ENCODE measurements at regions not wholly inside any gene's neighbourhood (a gene's known extent, or its start where the extent isn't known, plus 50 kb on each side); places are given as distances from the start of the nearest gene placed in this dataset.

DNA sequence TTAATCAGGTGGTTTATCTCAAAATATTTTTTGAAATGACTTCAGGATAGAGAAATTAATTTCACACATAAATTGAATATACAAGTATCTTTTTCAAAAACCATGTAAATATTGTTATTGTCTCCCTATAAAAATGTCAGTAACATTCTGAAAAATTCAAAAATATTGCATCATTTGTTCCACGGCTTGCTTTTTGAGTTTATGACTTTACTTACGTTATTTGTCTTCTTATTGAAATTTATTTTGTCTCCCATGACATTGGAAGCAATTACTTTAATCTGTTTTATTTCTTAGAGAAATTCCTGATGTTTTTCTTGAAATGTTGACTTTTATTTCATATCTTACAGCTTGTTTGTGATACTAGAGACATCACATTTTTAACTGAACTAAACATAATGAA, 56.9 kb upstream of the P2RY1 start:
- intact Hi-C loops (cut with micrococcal nuclease; ENCODE audit: unreplicated experiment) = no loop called here
- Histone ChIP-seq H2AFZ (ENCODE audit: control insufficient read depth, low read depth, low read length) (no peak overlapping the region), H3K4me2 (ENCODE audit: control insufficient read depth, insufficient read depth) (no peak overlapping the region), H3K4me1 (ENCODE audit: control insufficient read depth, insufficient read depth, low read length) (no peaks in the 10 kb centered on the region), H3K36me3 (ENCODE audit: control insufficient read depth in 2 of 2, insufficient read depth in 2 of 2, low read length in 1 of 2) (no peaks in the 10 kb centered on the region), H3K27me3 (replicated peaks in 1 of 2; ENCODE audit: control insufficient read depth in 2 of 2, insufficient read depth in 2 of 2, low read length in 1 of 2) (no peaks in the 10 kb centered on the region), H3K79me2 (ENCODE audit: control insufficient read depth, insufficient read depth, low read length) (no peaks in the 10 kb centered on the region), H3K9me3 (replicated peaks; ENCODE audit: control insufficient read depth, insufficient read depth, low read length) (no peaks in the 10 kb centered on the region; the same call in 2 of the 3 replicates), H3K27ac (ENCODE audit: control insufficient read depth, insufficient read depth) (no peak overlapping the region), H3K4me3 (no peak overlapping the region), H4K20me1 (ENCODE audit: control insufficient read depth, insufficient read depth) (no peaks in the 10 kb centered on the region), H3K9ac (ENCODE audit: control insufficient read depth, insufficient read depth, low read length) (no peak overlapping the region)
- no peak for FAIRE-seq
- SMC1A ChIA-PET (ENCODE audit: uncharacterized antibody, unreplicated experiment) = interaction anchor here (0.6 to 0.7 kb wide), 2 partner anchors 299 to 657 kb away, joined by 3 read pairs; no protein-coding TSS in a partner anchor
- no peak for ATAC-seq
- BruUV-seq (replicated peaks) = no TSS peak
- no peak for DNase-seq (ENCODE audit: low read depth, low spot score)
- CTCF ChIA-PET = no interaction called here
- 51% methylated on average over 2 of the region's 2 CpGs for WGBS (ENCODE audit: insufficient coverage, insufficient replicate concordance, low lambda C conversion rate, missing lambda C conversion rate)
- in situ Hi-C loops (cut with MboI) = no loop called here
- POLR2A ChIA-PET = no interaction called here
- RAD21 ChIA-PET (ENCODE audit: unreplicated experiment) = no interaction called here
- TF ChIP-seq, protein P1, sequence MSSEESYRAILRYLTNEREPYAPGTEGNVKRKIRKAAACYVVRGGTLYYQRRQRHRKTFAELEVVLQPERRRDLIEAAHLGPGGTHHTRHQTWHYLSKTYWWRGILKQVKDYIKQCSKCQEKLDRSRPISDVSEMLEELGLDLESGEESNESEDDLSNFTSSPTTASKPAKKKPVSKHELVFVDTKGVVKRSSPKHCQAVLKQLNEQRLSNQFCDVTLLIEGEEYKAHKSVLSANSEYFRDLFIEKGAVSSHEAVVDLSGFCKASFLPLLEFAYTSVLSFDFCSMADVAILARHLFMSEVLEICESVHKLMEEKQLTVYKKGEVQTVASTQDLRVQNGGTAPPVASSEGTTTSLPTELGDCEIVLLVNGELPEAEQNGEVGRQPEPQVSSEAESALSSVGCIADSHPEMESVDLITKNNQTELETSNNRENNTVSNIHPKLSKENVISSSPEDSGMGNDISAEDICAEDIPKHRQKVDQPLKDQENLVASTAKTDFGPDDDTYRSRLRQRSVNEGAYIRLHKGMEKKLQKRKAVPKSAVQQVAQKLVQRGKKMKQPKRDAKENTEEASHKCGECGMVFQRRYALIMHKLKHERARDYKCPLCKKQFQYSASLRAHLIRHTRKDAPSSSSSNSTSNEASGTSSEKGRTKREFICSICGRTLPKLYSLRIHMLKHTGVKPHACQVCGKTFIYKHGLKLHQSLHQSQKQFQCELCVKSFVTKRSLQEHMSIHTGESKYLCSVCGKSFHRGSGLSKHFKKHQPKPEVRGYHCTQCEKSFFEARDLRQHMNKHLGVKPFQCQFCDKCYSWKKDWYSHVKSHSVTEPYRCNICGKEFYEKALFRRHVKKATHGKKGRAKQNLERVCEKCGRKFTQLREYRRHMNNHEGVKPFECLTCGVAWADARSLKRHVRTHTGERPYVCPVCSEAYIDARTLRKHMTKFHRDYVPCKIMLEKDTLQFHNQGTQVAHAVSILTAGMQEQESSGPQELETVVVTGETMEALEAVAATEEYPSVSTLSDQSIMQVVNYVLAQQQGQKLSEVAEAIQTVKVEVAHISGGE (CRISPR knock-in tag; IDR thresholded peaks at IDR 0.05) = no peak
- no peak for TF ChIP-seq FOXK2 (IDR thresholded peaks at IDR 0.05)
- TF ChIP-seq IKZF2 (IDR thresholded peaks at IDR 0.05) = no peak
- TF ChIP-seq ASH2L (IDR thresholded peaks at IDR 0.05; ENCODE audit: borderline replicate concordance, low read depth) = no peak
- no peak for TF ChIP-seq BCL11A (IDR thresholded peaks at IDR 0.05; ENCODE audit: low read depth, low read length)
- TF ChIP-seq SUZ12 (IDR thresholded peaks at IDR 0.05; ENCODE audit: unreplicated experiment) = no peak
- no peak for TF ChIP-seq MYC (IDR thresholded peaks at IDR 0.05; ENCODE audit: insufficient read depth, insufficient read length, insufficient replicate concordance, low read length, severe bottlenecking)
- TF ChIP-seq JUNB (IDR thresholded peaks at IDR 0.05) = no peak
- TF ChIP-seq CBX5 (IDR thresholded peaks at IDR 0.05; ENCODE audit: low read depth) = no peak
- TF ChIP-seq NR2F1 (conservative IDR thresholded peaks at IDR 0.05) = no peak
- TF ChIP-seq HCFC1 (IDR thresholded peaks at IDR 0.05; ENCODE audit: low read length) = no peak
- TF ChIP-seq NFIC (IDR thresholded peaks at IDR 0.05; ENCODE audit: low read depth, low read length) = no peak
- TF ChIP-seq ETV6 (conservative IDR thresholded peaks at IDR 0.05 in 1 of 2, IDR thresholded peaks at IDR 0.05 in 1 of 2; ENCODE audit: borderline replicate concordance in 1 of 2, low read depth in 1 of 2) = no peak
- TF ChIP-seq, protein P2, sequence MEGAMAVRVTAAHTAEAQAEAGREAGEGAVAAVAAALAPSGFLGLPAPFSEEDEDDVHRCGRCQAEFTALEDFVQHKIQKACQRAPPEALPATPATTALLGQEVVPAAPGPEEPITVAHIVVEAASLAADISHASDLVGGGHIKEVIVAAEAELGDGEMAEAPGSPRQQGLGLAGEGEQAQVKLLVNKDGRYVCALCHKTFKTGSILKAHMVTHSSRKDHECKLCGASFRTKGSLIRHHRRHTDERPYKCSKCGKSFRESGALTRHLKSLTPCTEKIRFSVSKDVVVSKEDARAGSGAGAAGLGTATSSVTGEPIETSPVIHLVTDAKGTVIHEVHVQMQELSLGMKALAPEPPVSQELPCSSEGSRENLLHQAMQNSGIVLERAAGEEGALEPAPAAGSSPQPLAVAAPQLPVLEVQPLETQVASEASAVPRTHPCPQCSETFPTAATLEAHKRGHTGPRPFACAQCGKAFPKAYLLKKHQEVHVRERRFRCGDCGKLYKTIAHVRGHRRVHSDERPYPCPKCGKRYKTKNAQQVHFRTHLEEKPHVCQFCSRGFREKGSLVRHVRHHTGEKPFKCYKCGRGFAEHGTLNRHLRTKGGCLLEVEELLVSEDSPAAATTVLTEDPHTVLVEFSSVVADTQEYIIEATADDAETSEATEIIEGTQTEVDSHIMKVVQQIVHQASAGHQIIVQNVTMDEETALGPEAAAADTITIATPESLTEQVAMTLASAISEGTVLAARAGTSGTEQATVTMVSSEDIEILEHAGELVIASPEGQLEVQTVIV (IDR thresholded peaks at IDR 0.05; ENCODE audit: borderline replicate concordance, partially characterized antibody) = no peak
- TF ChIP-seq, protein P3, sequence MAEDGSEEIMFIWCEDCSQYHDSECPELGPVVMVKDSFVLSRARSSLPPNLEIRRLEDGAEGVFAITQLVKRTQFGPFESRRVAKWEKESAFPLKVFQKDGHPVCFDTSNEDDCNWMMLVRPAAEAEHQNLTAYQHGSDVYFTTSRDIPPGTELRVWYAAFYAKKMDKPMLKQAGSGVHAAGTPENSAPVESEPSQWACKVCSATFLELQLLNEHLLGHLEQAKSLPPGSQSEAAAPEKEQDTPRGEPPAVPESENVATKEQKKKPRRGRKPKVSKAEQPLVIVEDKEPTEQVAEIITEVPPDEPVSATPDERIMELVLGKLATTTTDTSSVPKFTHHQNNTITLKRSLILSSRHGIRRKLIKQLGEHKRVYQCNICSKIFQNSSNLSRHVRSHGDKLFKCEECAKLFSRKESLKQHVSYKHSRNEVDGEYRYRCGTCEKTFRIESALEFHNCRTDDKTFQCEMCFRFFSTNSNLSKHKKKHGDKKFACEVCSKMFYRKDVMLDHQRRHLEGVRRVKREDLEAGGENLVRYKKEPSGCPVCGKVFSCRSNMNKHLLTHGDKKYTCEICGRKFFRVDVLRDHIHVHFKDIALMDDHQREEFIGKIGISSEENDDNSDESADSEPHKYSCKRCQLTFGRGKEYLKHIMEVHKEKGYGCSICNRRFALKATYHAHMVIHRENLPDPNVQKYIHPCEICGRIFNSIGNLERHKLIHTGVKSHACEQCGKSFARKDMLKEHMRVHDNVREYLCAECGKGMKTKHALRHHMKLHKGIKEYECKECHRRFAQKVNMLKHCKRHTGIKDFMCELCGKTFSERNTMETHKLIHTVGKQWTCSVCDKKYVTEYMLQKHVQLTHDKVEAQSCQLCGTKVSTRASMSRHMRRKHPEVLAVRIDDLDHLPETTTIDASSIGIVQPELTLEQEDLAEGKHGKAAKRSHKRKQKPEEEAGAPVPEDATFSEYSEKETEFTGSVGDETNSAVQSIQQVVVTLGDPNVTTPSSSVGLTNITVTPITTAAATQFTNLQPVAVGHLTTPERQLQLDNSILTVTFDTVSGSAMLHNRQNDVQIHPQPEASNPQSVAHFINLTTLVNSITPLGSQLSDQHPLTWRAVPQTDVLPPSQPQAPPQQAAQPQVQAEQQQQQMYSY (CRISPR knock-in tag; IDR thresholded peaks at IDR 0.05) = no peak
